ENCODE measurements at regions not wholly inside any gene's neighbourhood (a gene's known extent, or its start where the extent isn't known, plus 50 kb on each side); places are given as distances from the start of the nearest gene placed in this dataset.

DNA sequence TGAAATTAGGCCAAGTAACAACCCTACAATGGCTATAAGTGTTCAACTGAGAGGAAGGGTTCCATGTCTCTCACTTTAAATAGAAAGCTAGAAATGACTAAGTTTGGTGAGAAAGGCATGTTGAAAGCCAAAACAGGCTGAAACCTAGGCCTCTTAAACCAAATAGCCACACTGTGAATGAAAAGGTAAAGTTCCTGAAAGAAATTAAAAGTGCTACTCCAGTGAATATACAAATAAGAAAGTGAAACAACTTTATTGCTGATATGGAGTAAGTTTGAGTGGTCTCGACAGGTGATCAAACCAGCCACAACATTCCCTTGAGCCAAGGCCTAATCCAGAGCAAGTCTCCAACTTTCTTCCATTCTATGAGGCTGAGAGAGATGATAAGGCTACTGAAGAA, 209.6 kb downstream of the KLF12 start:
- H3K9ac ChIP-seq (ENCODE audit: low read length): no peak overlapping the region
- no peak overlapping the region for H3K27ac ChIP-seq (ENCODE audit: low read depth, low read length)
- peaks cover 7% of the 10 kb centered on the region for H3K4me1 ChIP-seq (ENCODE audit: insufficient read depth, low read length)
- H3K4me3 Mint-ChIP-seq (ENCODE audit: unreplicated experiment): no peak overlapping the region
- TF ChIP-seq, protein P1, sequence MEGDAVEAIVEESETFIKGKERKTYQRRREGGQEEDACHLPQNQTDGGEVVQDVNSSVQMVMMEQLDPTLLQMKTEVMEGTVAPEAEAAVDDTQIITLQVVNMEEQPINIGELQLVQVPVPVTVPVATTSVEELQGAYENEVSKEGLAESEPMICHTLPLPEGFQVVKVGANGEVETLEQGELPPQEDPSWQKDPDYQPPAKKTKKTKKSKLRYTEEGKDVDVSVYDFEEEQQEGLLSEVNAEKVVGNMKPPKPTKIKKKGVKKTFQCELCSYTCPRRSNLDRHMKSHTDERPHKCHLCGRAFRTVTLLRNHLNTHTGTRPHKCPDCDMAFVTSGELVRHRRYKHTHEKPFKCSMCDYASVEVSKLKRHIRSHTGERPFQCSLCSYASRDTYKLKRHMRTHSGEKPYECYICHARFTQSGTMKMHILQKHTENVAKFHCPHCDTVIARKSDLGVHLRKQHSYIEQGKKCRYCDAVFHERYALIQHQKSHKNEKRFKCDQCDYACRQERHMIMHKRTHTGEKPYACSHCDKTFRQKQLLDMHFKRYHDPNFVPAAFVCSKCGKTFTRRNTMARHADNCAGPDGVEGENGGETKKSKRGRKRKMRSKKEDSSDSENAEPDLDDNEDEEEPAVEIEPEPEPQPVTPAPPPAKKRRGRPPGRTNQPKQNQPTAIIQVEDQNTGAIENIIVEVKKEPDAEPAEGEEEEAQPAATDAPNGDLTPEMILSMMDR (IDR thresholded peaks at IDR 0.05; ENCODE audit: insufficient read depth, low read depth, low read length): no peak
- no peak for TF ChIP-seq EZH2 (IDR thresholded peaks at IDR 0.05; ENCODE audit: insufficient read depth, low read length)
- peaks cover 32% of the 10 kb centered on the region for H4K20me1 ChIP-seq (ENCODE audit: insufficient read depth, low read length)
- peaks cover 13% of the 10 kb centered on the region for H3K79me2 ChIP-seq (ENCODE audit: insufficient read depth, low read length)
- no peaks in the 10 kb centered on the region for H3K27me3 Mint-ChIP-seq (ENCODE audit: low read depth, unreplicated experiment)
- H3K4me3 ChIP-seq (ENCODE audit: insufficient read depth, low read depth, low read length): no peak overlapping the region
- H3K4me2 ChIP-seq (ENCODE audit: low read length): no peak overlapping the region
- H3K27ac Mint-ChIP-seq (ENCODE audit: unreplicated experiment): no peak overlapping the region
- FAIRE-seq (no peak), DNase-seq (ENCODE audit: low read depth) (no peak)
- no peaks in the 10 kb centered on the region for H3K27me3 ChIP-seq (ENCODE audit: insufficient read depth, low read length)
- H3K36me3 ChIP-seq (ENCODE audit: insufficient read depth, low read length): no peaks in the 10 kb centered on the region
- H3K36me3 Mint-ChIP-seq (ENCODE audit: low read depth, unreplicated experiment): peaks cover 6% of the 10 kb centered on the region
- H3K9me3 ChIP-seq (ENCODE audit: insufficient read depth, low read depth, low read length): no peaks in the 10 kb centered on the region
- peaks cover 21% of the 10 kb centered on the region for H3K4me1 Mint-ChIP-seq (ENCODE audit: low read depth, unreplicated experiment)
- H3K9me3 Mint-ChIP-seq (ENCODE audit: unreplicated experiment): no peaks in the 10 kb centered on the region
- no peak overlapping the region for H2AFZ ChIP-seq (ENCODE audit: low read depth, low read length)

GRCh38 chr13:73922493-73923393, 211.5 kb downstream of the KLF12 start:
- Histone ChIP-seq H2AFZ (ENCODE audit: low read depth, low read length) (no peak overlapping the region), H3K4me3 (ENCODE audit: insufficient read depth, low read depth, low read length) (no peak overlapping the region), H3K9me3 (ENCODE audit: insufficient read depth, low read depth, low read length) (no peaks in the 10 kb centered on the region), H3K4me1 (ENCODE audit: insufficient read depth, low read length) (peaks cover 7% of the 10 kb centered on the region), H3K27me3 (ENCODE audit: insufficient read depth, low read length) (no peaks in the 10 kb centered on the region), H4K20me1 (ENCODE audit: insufficient read depth, low read length) (peaks cover 28% of the 10 kb centered on the region), H3K36me3 (ENCODE audit: insufficient read depth, low read length) (no peaks in the 10 kb centered on the region), H3K79me2 (ENCODE audit: insufficient read depth, low read length) (peaks cover 10% of the 10 kb centered on the region), H3K9ac (ENCODE audit: low read length) (no peak overlapping the region), H3K4me2 (ENCODE audit: low read length) (no peak overlapping the region), H3K27ac (ENCODE audit: low read depth, low read length) (no peak overlapping the region)
- Mint-ChIP-seq H3K9me3 (ENCODE audit: unreplicated experiment) (no peaks in the 10 kb centered on the region), H3K4me1 (ENCODE audit: low read depth, unreplicated experiment) (peaks cover 27% of the 10 kb centered on the region), H3K4me3 (ENCODE audit: unreplicated experiment) (no peak overlapping the region), H3K36me3 (ENCODE audit: low read depth, unreplicated experiment) (no peaks in the 10 kb centered on the region), H3K27me3 (ENCODE audit: low read depth, unreplicated experiment) (no peaks in the 10 kb centered on the region), H3K27ac (ENCODE audit: unreplicated experiment) (peak overlapping the region; percentile 8)
- FAIRE-seq: peak; percentile 5
- peak; percentile 70 for DNase-seq (ENCODE audit: low read depth)
- TF ChIP-seq, protein P1 (IDR thresholded peaks at IDR 0.05; ENCODE audit: insufficient read depth, low read depth, low read length): no peak
- TF ChIP-seq EZH2 (IDR thresholded peaks at IDR 0.05; ENCODE audit: insufficient read depth, low read length): no peak

DNA sequence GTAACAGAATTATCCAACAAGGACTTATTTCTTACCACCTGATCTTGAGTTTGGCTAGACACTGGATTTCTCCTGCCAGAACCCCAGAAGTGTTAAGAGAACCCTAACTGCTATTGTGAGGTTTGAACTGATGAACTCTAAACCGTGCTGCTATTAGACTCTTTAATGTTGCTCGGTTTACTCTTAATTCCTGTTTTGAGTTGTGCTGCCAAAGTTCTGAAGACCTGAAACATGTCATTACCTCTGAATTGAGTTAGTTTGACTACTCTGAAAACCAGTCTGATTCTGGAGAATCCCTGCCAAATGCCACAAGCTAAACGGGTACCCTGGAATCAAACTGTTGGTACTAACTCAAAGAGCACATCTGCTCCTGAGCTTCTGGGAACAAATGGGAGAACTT, 215.5 kb downstream of the KLF12 start:
- Histone ChIP-seq H3K4me3 (ENCODE audit: insufficient read depth, low read depth, low read length) (no peak overlapping the region), H3K79me2 (ENCODE audit: insufficient read depth, low read length) (peaks cover 6% of the 10 kb centered on the region), H3K9ac (ENCODE audit: low read length) (no peak overlapping the region), H3K27me3 (ENCODE audit: insufficient read depth, low read length) (no peaks in the 10 kb centered on the region), H3K36me3 (ENCODE audit: insufficient read depth, low read length) (no peaks in the 10 kb centered on the region), H2AFZ (ENCODE audit: low read depth, low read length) (no peak overlapping the region), H3K4me2 (ENCODE audit: low read length) (no peak overlapping the region), H4K20me1 (ENCODE audit: insufficient read depth, low read length) (peaks cover 25% of the 10 kb centered on the region), H3K9me3 (ENCODE audit: insufficient read depth, low read depth, low read length) (no peaks in the 10 kb centered on the region), H3K4me1 (ENCODE audit: insufficient read depth, low read length) (peaks cover 14% of the 10 kb centered on the region), H3K27ac (ENCODE audit: low read depth, low read length) (no peak overlapping the region)
- H3K27ac Mint-ChIP-seq (ENCODE audit: unreplicated experiment): no peak overlapping the region
- no peak for FAIRE-seq
- H3K4me1 Mint-ChIP-seq (ENCODE audit: low read depth, unreplicated experiment): peaks cover 31% of the 10 kb centered on the region
- TF ChIP-seq EZH2 (IDR thresholded peaks at IDR 0.05; ENCODE audit: insufficient read depth, low read length): no peak
- TF ChIP-seq, protein P1 (IDR thresholded peaks at IDR 0.05; ENCODE audit: insufficient read depth, low read depth, low read length): no peak
- H3K9me3 Mint-ChIP-seq (ENCODE audit: unreplicated experiment): no peaks in the 10 kb centered on the region
- DNase-seq (ENCODE audit: low read depth): no peak
- H3K36me3 Mint-ChIP-seq (ENCODE audit: low read depth, unreplicated experiment): no peaks in the 10 kb centered on the region
- no peak overlapping the region for H3K4me3 Mint-ChIP-seq (ENCODE audit: unreplicated experiment)
- H3K27me3 Mint-ChIP-seq (ENCODE audit: low read depth, unreplicated experiment): no peaks in the 10 kb centered on the region
